PC-3 (cell line): ENCODE measurements at regions not wholly inside any gene's neighbourhood (a gene's known extent, or its start where the extent isn't known, plus 50 kb on each side); places are given as distances from the start of the nearest gene placed in this dataset.

ENCODE experiments used
- ATAC-seq: fragments of 200-7000 bp; cut with Tn5 transposase; 2 replicates; pipeline ENCODE4 v1.9.1; 2020; ENCODE audit warnings: mild to moderate bottlenecking, moderate library complexity
- BruUV-seq: library from RNA; stranded (reverse); fragments of 400-500 nt; replicated peaks from 2 replicates; lab custom pipeline; 2021; lab: Mats Ljungman, UMichigan
- CTCF ChIA-PET: fragments of 300-600 bp; sonication (Branson Sonifier 250); formaldehyde crosslinking; loops from one replicate; lab custom pipeline; 2022; ENCODE audit warnings: antibody characterized with exemption; lab: Charles Lee
- POLR2A ChIA-PET: fragments of 300-600 bp; sonication (Branson Sonifier 250); formaldehyde crosslinking; loops from one replicate; lab custom pipeline; 2022; ENCODE audit warnings: antibody characterized with exemption; ENCODE audit not compliant: unreplicated experiment; lab: Charles Lee
- DNase-seq: peaks from one replicate; pipeline ENCODE4 v3.0.0-alpha.2; 2015
- H2AFZ ChIP-seq: fragments of 300-600 bp; sonication (generic); 2 replicates; pipeline ENCODE4 v1.6.0; 2016; ENCODE audit warnings: antibody characterized with exemption, low read length
- H3F3A ChIP-seq: fragments of 300-600 bp; sonication (generic); one replicate; pipeline ENCODE4 v1.6.0; 2017; ENCODE audit warnings: antibody characterized with exemption, low read length, control low read depth, mild to moderate bottlenecking; ENCODE audit not compliant: unreplicated experiment
- H3K27ac ChIP-seq: fragments of 300-600 bp; sonication (generic); 2 replicates; pipeline ENCODE4 v1.5.1; 2016; ENCODE audit warnings: mild to moderate bottlenecking, low read length
- H3K27me3 ChIP-seq: fragments of 300-600 bp; sonication (generic); 2 replicates; pipeline ENCODE4 v1.6.1; 2016; ENCODE audit warnings: low read length, mixed read lengths
- H3K36me3 ChIP-seq: fragments of 300-600 bp; sonication (generic); 2 replicates; pipeline ENCODE4 v1.6.1; 2016; ENCODE audit warnings: low read depth, mixed run types, low read length, mixed read lengths
- H3K4me1 ChIP-seq: fragments of 300-600 bp; sonication (generic); 2 replicates; pipeline ENCODE4 v1.5.1; 2016; ENCODE audit warnings: low read length; ENCODE audit not compliant: insufficient read depth
- H3K4me2 ChIP-seq: fragments of 300-600 bp; sonication (generic); 2 replicates; pipeline ENCODE4 v1.6.0; 2016; ENCODE audit warnings: low read length
- H3K4me3 ChIP-seq: fragments of 300-600 bp; sonication (generic); 2 replicates; pipeline ENCODE4 v1.5.1; 2016; ENCODE audit warnings: mild to moderate bottlenecking, low read length, mixed read lengths
- H3K79me2 ChIP-seq: fragments of 300-600 bp; sonication (generic); 2 replicates; pipeline ENCODE4 v1.6.1; 2017; ENCODE audit warnings: low read length, mixed read lengths
- H3K9ac ChIP-seq: fragments of 300-600 bp; sonication (generic); 2 replicates; pipeline ENCODE4 v1.6.0; 2016; ENCODE audit warnings: mild to moderate bottlenecking, low read length
- H3K9me2 ChIP-seq: fragments of 300-600 bp; sonication (generic); replicated peaks from 2 replicates; pipeline ENCODE4 v1.6.1; 2016; ENCODE audit warnings: mixed run types, low read length, mixed read lengths
- H3K9me3 ChIP-seq: fragments of 300-600 bp; sonication (generic); 2 replicates; pipeline ENCODE4 v1.6.1; 2016; ENCODE audit warnings: low read length, mixed read lengths
- H4K20me1 ChIP-seq: fragments of 300-600 bp; sonication (generic); 2 replicates; pipeline ENCODE4 v1.6.1; 2016; ENCODE audit warnings: low read length, mixed read lengths
- EZH2 ChIP-seq: fragments of 300-600 bp; sonication (generic); IDR thresholded peaks from one replicate; pipeline ENCODE4 v1.6.1; 2017; ENCODE audit warnings: antibody characterized with exemption, mild to moderate bottlenecking, low read length; ENCODE audit not compliant: unreplicated experiment
- EZH2phosphoT487 ChIP-seq: fragments of 300-600 bp; sonication (generic); IDR thresholded peaks from 2 replicates; pipeline ENCODE4 v1.6.1; 2018; ENCODE audit warnings: mild to moderate bottlenecking, antibody characterized with exemption, low read length, borderline replicate concordance
- intact Hi-C: fragments of 100-400 bp; cut with micrococcal nuclease; formaldehyde crosslinking; loops from 2 replicates; pipeline ENCODE4 v1.9.0; 2023
- TF ChIP-seq, protein P1 (sequence below): fragments of 300-600 bp; sonication (generic); conservative IDR thresholded peaks from 2 replicates; pipeline ENCODE4 v1.5.1; 2017; ENCODE audit warnings: antibody characterized with exemption, low read depth, mild to moderate bottlenecking, low read length

DNA sequence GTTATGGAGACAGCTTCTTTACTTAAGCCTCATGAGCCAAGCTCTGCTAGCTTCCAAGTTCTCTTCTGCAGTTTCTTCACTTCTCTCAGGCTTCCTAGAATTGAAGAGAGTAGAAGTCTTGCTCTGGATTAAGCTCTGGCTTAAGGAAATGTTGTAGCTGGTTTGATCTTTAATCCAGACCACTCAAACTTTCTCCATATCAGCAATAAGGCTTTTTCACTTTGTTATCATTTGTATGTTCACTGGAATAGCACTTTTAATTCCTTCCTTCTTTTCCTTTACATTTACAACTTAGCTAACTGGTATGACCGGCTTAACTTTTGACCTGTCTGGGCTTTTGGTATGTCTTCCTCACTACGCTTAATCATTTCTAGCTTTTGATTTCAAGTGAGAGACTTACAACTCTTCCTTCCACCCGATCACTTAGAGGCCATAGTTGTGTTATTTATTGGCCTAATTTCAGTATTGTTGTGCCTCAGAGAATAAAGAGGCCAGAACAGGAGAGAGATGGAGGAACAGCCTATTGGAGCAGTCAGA lies 236.6 kb upstream of the BMP2 start:
- no peak overlapping the region for H3K27ac ChIP-seq
- H3K4me3 ChIP-seq: no peak overlapping the region
- ChIA-PET CTCF (no interaction called here), POLR2A (no interaction called here)
- no peaks in the 10 kb centered on the region for H4K20me1 ChIP-seq
- peaks cover 13% of the 10 kb centered on the region for H3K4me1 ChIP-seq
- no peaks in the 10 kb centered on the region; the same call in 1 of the 2 replicates for H3K9me2 ChIP-seq
- ATAC-seq (no peak), DNase-seq (no peak)
- H2AFZ ChIP-seq: no peak overlapping the region
- no TSS peak for BruUV-seq
- H3K4me2 ChIP-seq: no peak overlapping the region
- no peaks in the 10 kb centered on the region for H3K79me2 ChIP-seq
- no peaks in the 10 kb centered on the region for H3K9me3 ChIP-seq
- no peaks in the 10 kb centered on the region for H3K27me3 ChIP-seq
- no peaks in the 10 kb centered on the region for H3F3A ChIP-seq
- H3K9ac ChIP-seq: no peak overlapping the region
- intact Hi-C loops: no loop called here
- TF ChIP-seq EZH2phosphoT487: no peak
- TF ChIP-seq, protein P1, sequence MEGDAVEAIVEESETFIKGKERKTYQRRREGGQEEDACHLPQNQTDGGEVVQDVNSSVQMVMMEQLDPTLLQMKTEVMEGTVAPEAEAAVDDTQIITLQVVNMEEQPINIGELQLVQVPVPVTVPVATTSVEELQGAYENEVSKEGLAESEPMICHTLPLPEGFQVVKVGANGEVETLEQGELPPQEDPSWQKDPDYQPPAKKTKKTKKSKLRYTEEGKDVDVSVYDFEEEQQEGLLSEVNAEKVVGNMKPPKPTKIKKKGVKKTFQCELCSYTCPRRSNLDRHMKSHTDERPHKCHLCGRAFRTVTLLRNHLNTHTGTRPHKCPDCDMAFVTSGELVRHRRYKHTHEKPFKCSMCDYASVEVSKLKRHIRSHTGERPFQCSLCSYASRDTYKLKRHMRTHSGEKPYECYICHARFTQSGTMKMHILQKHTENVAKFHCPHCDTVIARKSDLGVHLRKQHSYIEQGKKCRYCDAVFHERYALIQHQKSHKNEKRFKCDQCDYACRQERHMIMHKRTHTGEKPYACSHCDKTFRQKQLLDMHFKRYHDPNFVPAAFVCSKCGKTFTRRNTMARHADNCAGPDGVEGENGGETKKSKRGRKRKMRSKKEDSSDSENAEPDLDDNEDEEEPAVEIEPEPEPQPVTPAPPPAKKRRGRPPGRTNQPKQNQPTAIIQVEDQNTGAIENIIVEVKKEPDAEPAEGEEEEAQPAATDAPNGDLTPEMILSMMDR: no peak
- H3K36me3 ChIP-seq: no peaks in the 10 kb centered on the region

DNA sequence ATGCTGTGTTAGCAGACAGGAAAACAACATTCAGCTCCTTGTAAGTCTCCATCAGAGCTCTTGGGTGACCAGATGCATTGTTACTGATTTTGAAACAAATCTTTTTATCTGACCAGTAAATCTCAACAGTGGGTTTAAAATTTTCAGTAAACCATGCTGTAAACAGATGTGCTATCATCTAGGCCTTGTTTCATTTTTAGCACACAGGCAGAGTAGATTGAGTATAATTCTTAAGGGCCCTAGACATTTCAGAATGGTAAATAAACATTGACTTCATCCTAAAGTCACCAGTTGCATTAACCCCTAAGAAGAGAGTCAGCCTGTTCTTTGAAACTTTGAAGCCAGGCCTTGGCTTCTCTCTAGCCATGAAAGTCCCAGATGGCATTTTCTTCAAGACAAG lies 237.2 kb upstream of the BMP2 start:
- no peak overlapping the region for H3K4me2 ChIP-seq
- H3K9ac ChIP-seq: no peak overlapping the region
- no peaks in the 10 kb centered on the region for H4K20me1 ChIP-seq
- intact Hi-C loops: no loop called here
- H3K27ac ChIP-seq: no peak overlapping the region
- H3K27me3 ChIP-seq: no peaks in the 10 kb centered on the region
- POLR2A ChIA-PET: no interaction called here
- BruUV-seq: no TSS peak
- no peaks in the 10 kb centered on the region for H3K36me3 ChIP-seq
- no peaks in the 10 kb centered on the region for H3K9me3 ChIP-seq
- ATAC-seq (no peak), DNase-seq (no peak)
- H3K9me2 ChIP-seq: no peaks in the 10 kb centered on the region; the same call in 1 of the 2 replicates
- no peaks in the 10 kb centered on the region for H3K79me2 ChIP-seq
- no peaks in the 10 kb centered on the region for H3F3A ChIP-seq
- TF ChIP-seq, protein P1: no peak
- no peak for TF ChIP-seq EZH2
- TF ChIP-seq EZH2phosphoT487: no peak
- CTCF ChIA-PET: no interaction called here
- H2AFZ ChIP-seq: no peak overlapping the region
- H3K4me3 ChIP-seq: no peak overlapping the region
- H3K4me1 ChIP-seq: peaks cover 13% of the 10 kb centered on the region

DNA sequence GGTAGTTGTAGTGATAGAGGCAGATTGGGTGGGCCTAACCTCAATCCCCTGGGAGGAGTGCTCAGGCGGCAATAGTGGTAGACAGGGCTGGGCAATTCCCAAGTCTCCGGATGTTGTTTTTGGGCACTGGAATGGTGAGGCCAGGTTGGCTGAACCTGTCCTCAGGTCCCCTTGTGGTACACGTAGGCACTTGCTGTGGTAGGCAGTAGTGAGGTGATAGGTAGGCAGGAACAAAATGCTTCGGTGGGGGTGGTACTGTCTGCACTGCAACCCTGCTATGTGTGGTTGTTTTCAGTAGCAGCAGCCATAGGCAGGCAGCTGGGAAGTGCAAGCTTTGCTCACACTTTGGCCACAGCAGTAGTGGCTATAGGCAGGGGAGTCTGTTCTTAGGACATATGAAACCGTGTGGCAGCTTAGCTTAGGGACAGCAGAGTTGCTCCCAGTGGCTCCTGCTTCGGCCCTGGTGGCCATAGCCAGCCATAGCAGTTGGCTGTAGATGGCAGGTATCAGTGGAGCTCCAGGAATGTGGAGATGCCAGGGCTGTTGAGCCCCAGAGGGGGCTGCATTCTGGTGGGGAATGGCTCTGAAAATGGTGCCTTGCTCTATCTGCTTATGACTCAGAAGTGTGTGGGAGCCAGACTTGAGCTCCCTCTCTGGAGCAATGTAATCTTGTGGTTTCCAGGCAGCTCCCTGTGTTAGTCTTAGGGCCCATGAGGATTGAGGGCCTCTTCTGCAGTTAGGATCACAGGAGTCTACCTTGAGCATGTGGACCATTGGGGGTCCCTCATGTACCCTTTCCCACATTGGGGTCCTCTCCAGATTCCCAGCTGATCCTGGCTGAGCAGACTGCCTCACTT lies 241.8 kb upstream of the BMP2 start:
- H3F3A ChIP-seq: no peaks in the 10 kb centered on the region
- no peak overlapping the region for H3K27ac ChIP-seq
- ChIA-PET POLR2A (no interaction called here), CTCF (no interaction called here)
- no peaks in the 10 kb centered on the region for H4K20me1 ChIP-seq
- peaks cover 19% of the 10 kb centered on the region; the same call in 1 of the 2 replicates for H3K9me3 ChIP-seq
- BruUV-seq: no TSS peak
- no peak overlapping the region for H3K4me2 ChIP-seq
- H3K4me1 ChIP-seq: no peaks in the 10 kb centered on the region
- DNase-seq: no peak
- no peaks in the 10 kb centered on the region for H3K27me3 ChIP-seq
- TF ChIP-seq EZH2: no peak
- TF ChIP-seq, protein P1: 0 out of 2 replicates have a peak, but pooled peaks have one; percentile 26
- no peak for TF ChIP-seq EZH2phosphoT487
- ATAC-seq: no peak
- intact Hi-C loops: no loop called here
- H3K4me3 ChIP-seq: no peak overlapping the region
- no peaks in the 10 kb centered on the region for H3K9me2 ChIP-seq
- H3K9ac ChIP-seq: no peak overlapping the region
- H3K36me3 ChIP-seq: peaks cover 2% of the 10 kb centered on the region; the same call in 1 of the 2 replicates
- H3K79me2 ChIP-seq: no peaks in the 10 kb centered on the region
- no peak overlapping the region for H2AFZ ChIP-seq
